Brain microvascular endothelial cell (primary cell): ENCODE measurements at regions not wholly inside any gene's neighbourhood (a gene's known extent, or its start where the extent isn't known, plus 50 kb on each side); places are given as distances from the start of the nearest gene placed in this dataset.

Experiments used
- DNase-seq: peaks from one replicate; pipeline ENCODE4 v3.0.0-alpha.2; 2020
- H3K27ac ChIP-seq: fragments of 250-450 bp; sonication (Bioruptor Pico); 2 replicates; pipeline ENCODE4 v1.5.1; 2020; ENCODE audit warnings: mild to moderate bottlenecking, moderate library complexity
- H3K27me3 ChIP-seq: fragments of 250-450 bp; sonication (Bioruptor Pico); replicated peaks from 2 replicates; pipeline ENCODE4 v1.5.1; 2020; ENCODE audit warnings: mild to moderate bottlenecking
- H3K36me3 ChIP-seq: fragments of 250-450 bp; sonication (Bioruptor Pico); replicated peaks from 2 replicates; pipeline ENCODE4 v1.5.1; 2020; ENCODE audit warnings: mild to moderate bottlenecking
- H3K4me3 ChIP-seq: 2 replicates; pipeline ENCODE4 v1.5.1; 2011; ENCODE audit warnings: low read depth, mild to moderate bottlenecking, control low read depth, low read length, moderate library complexity
- in situ Hi-C: cut with HindIII; loops from 2 replicates; pipeline ENCODE4 v1.10.0; 2017; ENCODE audit warnings: low sequenced_read_pairs, low pct_ligation_motif_present
- TF ChIP-seq, protein P1 (sequence below): IDR thresholded peaks from 2 replicates; pipeline ENCODE4 v1.5.1; 2011; ENCODE audit warnings: low read depth, mild to moderate bottlenecking, moderate library complexity, low read length, control low read depth, inconsistent platforms; ENCODE audit errors: missing control alignments

GRCh38 chr4:103928370-103928769, 208.6 kb upstream of the TACR3 start:
- TF ChIP-seq, protein P1, sequence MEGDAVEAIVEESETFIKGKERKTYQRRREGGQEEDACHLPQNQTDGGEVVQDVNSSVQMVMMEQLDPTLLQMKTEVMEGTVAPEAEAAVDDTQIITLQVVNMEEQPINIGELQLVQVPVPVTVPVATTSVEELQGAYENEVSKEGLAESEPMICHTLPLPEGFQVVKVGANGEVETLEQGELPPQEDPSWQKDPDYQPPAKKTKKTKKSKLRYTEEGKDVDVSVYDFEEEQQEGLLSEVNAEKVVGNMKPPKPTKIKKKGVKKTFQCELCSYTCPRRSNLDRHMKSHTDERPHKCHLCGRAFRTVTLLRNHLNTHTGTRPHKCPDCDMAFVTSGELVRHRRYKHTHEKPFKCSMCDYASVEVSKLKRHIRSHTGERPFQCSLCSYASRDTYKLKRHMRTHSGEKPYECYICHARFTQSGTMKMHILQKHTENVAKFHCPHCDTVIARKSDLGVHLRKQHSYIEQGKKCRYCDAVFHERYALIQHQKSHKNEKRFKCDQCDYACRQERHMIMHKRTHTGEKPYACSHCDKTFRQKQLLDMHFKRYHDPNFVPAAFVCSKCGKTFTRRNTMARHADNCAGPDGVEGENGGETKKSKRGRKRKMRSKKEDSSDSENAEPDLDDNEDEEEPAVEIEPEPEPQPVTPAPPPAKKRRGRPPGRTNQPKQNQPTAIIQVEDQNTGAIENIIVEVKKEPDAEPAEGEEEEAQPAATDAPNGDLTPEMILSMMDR = no peak
- in situ Hi-C loops = no loop called here
- Histone ChIP-seq H3K27ac (no peak overlapping the region), H3K36me3 (no peaks in the 10 kb centered on the region), H3K27me3 (no peaks in the 10 kb centered on the region), H3K4me3 (no peak overlapping the region)
- no peak for DNase-seq

GRCh38 chr4:103923551-103923950, 203.8 kb upstream of the TACR3 start:
- TF ChIP-seq, protein P1 = no peak
- H3K36me3 ChIP-seq = no peaks in the 10 kb centered on the region
- H3K4me3 ChIP-seq = no peak overlapping the region
- no peaks in the 10 kb centered on the region for H3K27me3 ChIP-seq
- in situ Hi-C loops = no loop called here
- no peak overlapping the region for H3K27ac ChIP-seq
- no peak for DNase-seq

DNA sequence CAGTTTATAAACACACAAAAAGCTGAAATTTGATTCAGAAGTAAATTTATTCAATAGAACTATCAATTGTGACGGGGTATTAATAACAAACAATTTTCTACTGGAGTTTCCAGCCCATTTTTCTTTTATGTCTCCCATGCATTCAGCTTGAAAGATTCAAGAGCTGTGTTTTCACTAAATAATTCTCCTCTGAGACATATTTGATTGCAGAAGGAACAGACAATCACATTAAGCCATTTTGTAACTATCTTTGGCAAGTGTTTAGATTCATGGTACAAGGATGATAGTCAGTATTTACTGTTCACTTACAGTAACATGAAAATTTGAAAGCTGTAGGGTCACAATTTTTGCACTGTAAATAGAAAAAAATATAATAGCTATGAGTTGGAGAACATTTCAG, 198.4 kb upstream of the TACR3 start:
- Histone ChIP-seq H3K27ac (no peak overlapping the region), H3K4me3 (no peak overlapping the region), H3K36me3 (no peaks in the 10 kb centered on the region), H3K27me3 (no peaks in the 10 kb centered on the region)
- TF ChIP-seq, protein P1 = no peak
- DNase-seq = no peak
- in situ Hi-C loops = no loop called here

- TF ChIP-seq, protein P1 = peak; percentile 47
- Histone ChIP-seq H3K36me3 (no peaks in the 10 kb centered on the region), H3K27me3 (no peaks in the 10 kb centered on the region), H3K27ac (no peak overlapping the region), H3K4me3 (no peak overlapping the region)
- DNase-seq = no peak
- in situ Hi-C loops = no loop called here
These were observed 195.6 kb upstream of the TACR3 start for GRCh38 chr4:103915224-103915869.

- TF ChIP-seq, protein P1 = no peak
- no peak overlapping the region for H3K27ac ChIP-seq
- no peak for DNase-seq
- in situ Hi-C loops = no loop called here
- no peaks in the 10 kb centered on the region for H3K36me3 ChIP-seq
- no peak overlapping the region for H3K4me3 ChIP-seq
- H3K27me3 ChIP-seq = no peaks in the 10 kb centered on the region
These were observed 187.6 kb upstream of the TACR3 start for GRCh38 chr4:103907414-103907813.

GRCh38 chr4:103904123-103904522, 184.3 kb upstream of the TACR3 start:
- no peak for DNase-seq
- Histone ChIP-seq H3K4me3 (no peak overlapping the region), H3K27ac (no peak overlapping the region), H3K27me3 (no peaks in the 10 kb centered on the region), H3K36me3 (no peaks in the 10 kb centered on the region)
- TF ChIP-seq, protein P1 = no peak
- in situ Hi-C loops = no loop called here
